Activated T-helper 1 cell treated with anti-CD3 and anti-CD28 coated beads, Interleukin-12 subunit alpha, Interleukin-12 subunit beta, Interleukin-2, Interleukin-4 antibody, amounts not matched to agents 30 ng/mL and 10 ng/mL and 1 ng/mL, durations not matched to agents 14 hours and 24 hours and 36 hours (primary cell): ENCODE measurements at regions not wholly inside any gene's neighbourhood (a gene's known extent, or its start where the extent isn't known, plus 50 kb on each side); places are given as distances from the start of the nearest gene placed in this dataset.

Experiments used
- DNase-seq: peaks from one replicate; pipeline ENCODE4 v3.0.0; 2021; ENCODE audit warnings: low spot score
- H3K27ac Mint-ChIP-seq: one replicate; pipeline ENCODE4 v1.8.0; 2021; ENCODE audit warnings: mild to moderate bottlenecking, mixed read lengths
- H3K27me3 Mint-ChIP-seq: one replicate; pipeline ENCODE4 v1.8.0; 2022; ENCODE audit warnings: mild to moderate bottlenecking, moderate library complexity, mixed read lengths; ENCODE audit not compliant: insufficient read depth
- H3K36me3 Mint-ChIP-seq: one replicate; pipeline ENCODE4 v1.8.0; 2021; ENCODE audit warnings: low read depth, mixed read lengths
- H3K4me1 Mint-ChIP-seq: one replicate; pipeline ENCODE4 v1.8.0; 2021; ENCODE audit warnings: low read depth, mixed read lengths
- H3K4me3 Mint-ChIP-seq: one replicate; pipeline ENCODE4 v1.8.0; 2021; ENCODE audit warnings: mild to moderate bottlenecking, moderate library complexity, mixed read lengths
- H3K9me3 Mint-ChIP-seq: one replicate; pipeline ENCODE4 v1.8.0; 2021; ENCODE audit warnings: mixed read lengths
- intact Hi-C: fragments of 100-400 bp; cut with micrococcal nuclease; formaldehyde crosslinking; loops from one replicate; pipeline ENCODE4 v1.15.1; 2024

DNA sequence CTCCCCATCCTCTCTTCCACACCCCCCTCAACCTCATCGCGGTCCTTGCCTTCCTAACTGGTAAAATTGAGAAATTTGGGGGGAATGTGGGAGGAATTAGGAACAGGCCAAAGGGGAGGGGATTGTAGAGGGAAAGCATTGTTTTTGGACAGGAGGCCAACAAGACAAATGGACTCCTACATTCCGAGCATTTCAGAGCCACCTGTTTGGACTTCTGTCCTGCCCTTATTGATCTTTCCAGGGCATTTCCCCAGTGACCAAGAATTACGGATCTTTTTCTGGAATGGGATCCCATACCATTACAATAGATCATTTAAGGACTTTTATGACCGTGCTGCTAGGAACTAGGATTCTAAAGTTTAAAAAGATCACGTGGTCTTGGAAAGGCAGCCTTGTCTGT, 221.3 kb upstream of the ASIC2 start:
- intact Hi-C loops = no loop called here
- no peak overlapping the region for H3K27ac Mint-ChIP-seq
- no peak for DNase-seq

DNA sequence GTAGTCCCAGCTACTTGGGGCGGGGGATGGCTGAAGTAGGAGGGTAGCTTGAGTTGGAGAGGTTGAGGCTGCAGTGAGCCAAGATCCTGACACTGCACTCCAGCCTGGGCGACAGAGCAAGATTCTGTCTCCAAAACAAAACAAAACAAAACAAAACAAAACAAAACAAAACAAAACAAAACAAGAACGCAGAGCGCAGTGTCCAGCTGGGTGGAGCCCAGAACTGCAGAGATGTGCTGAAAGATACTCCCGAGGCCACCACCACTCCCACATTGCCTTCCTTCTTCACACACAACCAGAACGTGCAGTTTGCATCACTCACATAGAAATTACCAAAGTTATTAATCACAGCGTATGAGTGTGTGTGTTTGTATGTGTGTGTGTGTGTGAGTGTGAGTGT, 222.9 kb upstream of the ASIC2 start:
- H3K9me3 Mint-ChIP-seq = peaks cover 3% of the 10 kb centered on the region

More for the DNA sequence above, 221.3 kb upstream of the ASIC2 start:
- Mint-ChIP-seq H3K4me1 (peaks cover 11% of the 10 kb centered on the region), H3K27me3 (no peaks in the 10 kb centered on the region), H3K9me3 (peaks cover 3% of the 10 kb centered on the region), H3K36me3 (no peaks in the 10 kb centered on the region), H3K4me3 (no peak overlapping the region)

DNA sequence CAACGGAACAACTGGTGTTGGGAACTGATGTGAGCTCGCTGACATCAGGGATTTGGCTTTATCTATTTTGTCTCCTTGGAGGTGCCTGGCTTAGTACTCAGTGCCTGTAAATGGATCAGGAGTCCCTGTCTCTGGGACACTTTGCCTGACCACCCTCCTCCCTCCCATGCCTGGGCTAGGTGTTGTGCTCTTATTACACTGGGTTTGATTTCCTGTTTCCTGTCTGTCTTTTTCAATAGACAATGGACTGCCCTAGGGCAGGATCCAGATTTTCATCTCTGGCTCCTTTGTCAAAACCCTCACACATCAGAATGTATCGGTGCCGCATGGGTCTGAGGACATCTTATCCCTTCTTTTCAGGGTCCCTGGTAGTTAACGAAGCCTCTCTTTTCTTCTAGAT, 223.6 kb upstream of the ASIC2 start:
- H3K4me1 Mint-ChIP-seq = peaks cover 6% of the 10 kb centered on the region
- no peak for DNase-seq
- no peak overlapping the region for H3K27ac Mint-ChIP-seq
- no peak overlapping the region for H3K4me3 Mint-ChIP-seq
- H3K36me3 Mint-ChIP-seq = no peaks in the 10 kb centered on the region
- peaks cover 3% of the 10 kb centered on the region for H3K9me3 Mint-ChIP-seq
- no peaks in the 10 kb centered on the region for H3K27me3 Mint-ChIP-seq
- intact Hi-C loops = no loop called here

More for the DNA sequence above, 222.9 kb upstream of the ASIC2 start:
- no peak overlapping the region for H3K27ac Mint-ChIP-seq
- intact Hi-C loops = no loop called here
- H3K4me3 Mint-ChIP-seq = no peak overlapping the region
- DNase-seq = no peak
- H3K4me1 Mint-ChIP-seq = peaks cover 11% of the 10 kb centered on the region
- H3K27me3 Mint-ChIP-seq = no peaks in the 10 kb centered on the region
- no peaks in the 10 kb centered on the region for H3K36me3 Mint-ChIP-seq

DNA sequence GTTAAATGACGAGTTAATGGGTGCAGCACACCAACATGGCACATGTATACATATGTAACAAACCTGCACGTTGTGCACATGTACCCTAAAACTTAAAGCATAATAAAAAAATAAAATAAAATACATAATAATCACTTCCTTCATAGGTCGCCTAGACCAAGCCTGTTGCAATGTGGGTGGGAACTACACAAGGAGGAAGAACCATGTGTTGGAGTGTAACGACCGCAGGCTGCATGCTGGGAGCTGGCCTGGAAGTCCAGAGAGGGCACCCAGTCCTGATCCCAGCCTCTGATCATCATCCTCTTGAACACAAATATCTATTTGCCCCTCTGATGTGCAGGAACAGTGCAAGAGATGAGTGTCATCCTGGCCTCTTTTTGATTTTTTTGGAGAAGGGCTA, 224.7 kb upstream of the ASIC2 start:
- Mint-ChIP-seq H3K27ac (no peak overlapping the region), H3K27me3 (no peaks in the 10 kb centered on the region), H3K4me1 (no peaks in the 10 kb centered on the region), H3K4me3 (no peak overlapping the region), H3K9me3 (peaks cover 3% of the 10 kb centered on the region), H3K36me3 (no peaks in the 10 kb centered on the region)
- no peak for DNase-seq
- intact Hi-C loops = no loop called here

DNA sequence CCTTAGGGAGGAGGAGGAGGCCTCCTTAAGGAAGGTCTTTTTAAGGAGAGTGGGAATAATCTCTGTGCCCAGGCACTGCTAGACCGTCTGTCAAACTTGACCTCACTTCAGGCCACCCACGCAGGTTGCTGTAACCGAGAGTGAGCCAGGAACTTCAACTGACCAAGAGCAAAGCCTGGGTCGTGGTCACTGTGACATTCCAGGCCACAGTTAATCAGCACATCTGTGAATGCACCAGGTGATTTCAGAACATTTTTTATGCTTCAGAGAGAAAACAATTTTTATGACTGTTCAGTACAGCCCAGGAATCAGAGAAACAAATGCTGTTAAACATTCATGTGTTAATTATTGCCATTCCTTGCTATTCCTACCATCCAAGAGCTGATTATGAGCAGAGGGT, 226.6 kb upstream of the ASIC2 start:
- no peak for DNase-seq
- H3K27me3 Mint-ChIP-seq = no peaks in the 10 kb centered on the region
- no peak overlapping the region for H3K4me3 Mint-ChIP-seq
- H3K9me3 Mint-ChIP-seq = no peaks in the 10 kb centered on the region
- H3K36me3 Mint-ChIP-seq = no peaks in the 10 kb centered on the region
- no peak overlapping the region for H3K27ac Mint-ChIP-seq
- intact Hi-C loops = loop anchor here (1.0 to 2.0 kb wide), 2 partner anchors 155 to 231 kb away; no protein-coding TSS in a partner anchor
- H3K4me1 Mint-ChIP-seq = no peaks in the 10 kb centered on the region

- Mint-ChIP-seq H3K4me3 (no peak overlapping the region), H3K9me3 (no peaks in the 10 kb centered on the region), H3K4me1 (no peaks in the 10 kb centered on the region), H3K27me3 (no peaks in the 10 kb centered on the region), H3K36me3 (no peaks in the 10 kb centered on the region), H3K27ac (no peak overlapping the region)
- intact Hi-C loops = loop anchor here (1.0 to 2.0 kb wide), 2 partner anchors 154 to 230 kb away; no protein-coding TSS in a partner anchor
- peak; percentile 2 for DNase-seq
Measured at GRCh38 chr17:33520426-33521330, 227.6 kb upstream of the ASIC2 start.

GRCh38 chr17:33521784-33522183, 228.7 kb upstream of the ASIC2 start:
- Mint-ChIP-seq H3K4me1 (no peaks in the 10 kb centered on the region), H3K4me3 (no peak overlapping the region), H3K27ac (no peak overlapping the region), H3K27me3 (no peaks in the 10 kb centered on the region), H3K9me3 (peaks cover under 1% of the 10 kb centered on the region), H3K36me3 (no peaks in the 10 kb centered on the region)
- no peak for DNase-seq
- intact Hi-C loops = loop anchor here (2.0 kb wide), 1 partner anchor 229 kb away; no protein-coding TSS in a partner anchor

DNA sequence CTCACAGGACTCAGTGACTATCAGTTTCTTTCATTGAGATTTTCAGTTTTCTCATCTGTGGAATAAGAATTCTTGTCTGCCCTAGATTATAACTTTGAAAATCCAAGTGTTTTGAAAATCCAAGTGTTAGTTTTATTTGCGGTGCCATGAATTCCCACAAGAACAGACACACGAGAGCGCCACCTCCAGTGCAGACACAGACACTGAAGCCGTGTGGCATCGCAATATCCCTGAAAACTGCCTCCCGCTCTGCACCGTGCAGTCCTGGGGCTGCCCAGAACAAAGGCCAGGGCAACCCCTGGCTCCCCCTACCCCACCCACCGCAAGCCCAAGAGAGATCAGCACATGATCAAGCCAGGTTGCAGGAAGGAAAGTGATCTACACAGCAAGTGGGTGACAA, 229.5 kb upstream of the ASIC2 start:
- Mint-ChIP-seq H3K4me3 (no peak overlapping the region), H3K27ac (no peak overlapping the region), H3K36me3 (no peaks in the 10 kb centered on the region), H3K9me3 (peaks cover 4% of the 10 kb centered on the region), H3K4me1 (no peaks in the 10 kb centered on the region), H3K27me3 (no peaks in the 10 kb centered on the region)
- DNase-seq = no peak
- intact Hi-C loops = no loop called here

- H3K27me3 Mint-ChIP-seq = no peaks in the 10 kb centered on the region
- H3K36me3 Mint-ChIP-seq = no peaks in the 10 kb centered on the region
- no peak overlapping the region for H3K27ac Mint-ChIP-seq
- intact Hi-C loops = no loop called here
- DNase-seq = no peak
- H3K4me1 Mint-ChIP-seq = no peaks in the 10 kb centered on the region
- no peak overlapping the region for H3K4me3 Mint-ChIP-seq
- H3K9me3 Mint-ChIP-seq = peaks cover 4% of the 10 kb centered on the region
Measured at GRCh38 chr17:33523577-33523981, 230.5 kb upstream of the ASIC2 start.

DNA sequence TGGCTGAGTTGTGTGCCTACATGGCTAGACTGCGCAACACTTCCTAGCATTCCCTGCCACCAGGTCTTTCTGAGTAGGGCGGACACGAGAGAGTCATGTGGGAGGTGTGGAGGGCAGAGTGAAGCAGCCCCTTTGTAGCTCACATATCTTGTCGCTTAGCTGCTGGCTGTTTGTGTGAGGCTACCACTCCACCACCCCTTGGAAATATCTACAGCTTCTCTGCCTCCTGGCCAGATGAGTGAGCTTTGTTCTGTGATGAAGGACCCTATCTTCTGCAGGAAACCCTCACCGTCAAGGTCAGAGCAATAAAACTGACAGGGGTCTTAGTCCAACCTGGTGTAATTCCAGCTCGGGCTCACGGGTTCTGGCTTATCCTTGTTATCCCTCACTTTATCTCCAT, 232.1 kb upstream of the ASIC2 start:
- no peak overlapping the region for H3K27ac Mint-ChIP-seq
- peaks cover 4% of the 10 kb centered on the region for H3K9me3 Mint-ChIP-seq
- intact Hi-C loops = no loop called here
- no peak overlapping the region for H3K4me3 Mint-ChIP-seq
- H3K4me1 Mint-ChIP-seq = no peaks in the 10 kb centered on the region
- DNase-seq = no peak
- H3K36me3 Mint-ChIP-seq = no peaks in the 10 kb centered on the region
- H3K27me3 Mint-ChIP-seq = no peaks in the 10 kb centered on the region

DNA sequence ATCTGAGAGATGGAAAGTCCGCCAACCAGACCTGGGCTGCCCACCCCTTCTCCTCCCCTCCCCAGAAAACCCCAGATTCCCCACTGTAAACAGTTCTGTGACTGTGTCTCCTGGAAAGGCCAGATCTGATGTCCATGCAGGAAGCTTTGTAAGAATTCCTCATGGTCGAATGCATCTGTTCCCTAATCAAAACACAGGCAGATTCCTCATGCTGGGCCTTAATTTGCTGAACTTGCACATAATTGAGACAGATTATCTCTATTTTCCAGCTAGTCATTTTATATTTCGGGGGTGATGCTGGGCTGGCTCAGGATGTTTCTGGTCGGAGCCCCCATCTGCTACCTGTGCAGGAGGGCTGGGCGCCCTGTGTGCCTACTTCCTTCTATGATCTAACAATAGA, 233.6 kb upstream of the ASIC2 start:
- H3K4me3 Mint-ChIP-seq = no peak overlapping the region
- DNase-seq = no peak
- H3K9me3 Mint-ChIP-seq = peaks cover 4% of the 10 kb centered on the region
- H3K27me3 Mint-ChIP-seq = no peaks in the 10 kb centered on the region
- no peaks in the 10 kb centered on the region for H3K4me1 Mint-ChIP-seq
- H3K36me3 Mint-ChIP-seq = no peaks in the 10 kb centered on the region
- H3K27ac Mint-ChIP-seq = no peak overlapping the region
- intact Hi-C loops = no loop called here

GRCh38 chr17:33527290-33527689, 234.2 kb upstream of the ASIC2 start:
- H3K36me3 Mint-ChIP-seq = no peaks in the 10 kb centered on the region
- H3K27me3 Mint-ChIP-seq = no peaks in the 10 kb centered on the region
- no peak for DNase-seq
- no peak overlapping the region for H3K4me3 Mint-ChIP-seq
- H3K9me3 Mint-ChIP-seq = peaks cover 4% of the 10 kb centered on the region
- intact Hi-C loops = no loop called here
- no peaks in the 10 kb centered on the region for H3K4me1 Mint-ChIP-seq
- H3K27ac Mint-ChIP-seq = no peak overlapping the region

- H3K27ac Mint-ChIP-seq = no peak overlapping the region
- no peak overlapping the region for H3K4me3 Mint-ChIP-seq
- no peak for DNase-seq
- H3K36me3 Mint-ChIP-seq = no peaks in the 10 kb centered on the region
- H3K4me1 Mint-ChIP-seq = no peaks in the 10 kb centered on the region
- intact Hi-C loops = no loop called here
- H3K27me3 Mint-ChIP-seq = no peaks in the 10 kb centered on the region
- peaks cover 4% of the 10 kb centered on the region for H3K9me3 Mint-ChIP-seq
Measured at GRCh38 chr17:33528846-33529245, 235.8 kb upstream of the ASIC2 start.
